GM23338 (cell line): ENCODE measurements at regions not wholly inside any gene's neighbourhood (a gene's known extent, or its start where the extent isn't known, plus 50 kb on each side); places are given as distances from the start of the nearest gene placed in this dataset.
A peak's percentile ranks its signal among the peaks of the same experiment; 100 is the strongest.

ENCODE experiments used
- ATAC-seq: fragments of 200-7000 bp; cut with Tn5 transposase; 3 replicates; pipeline ENCODE4 v1.9.1; 2020
- DNase-seq: peaks from one replicate; pipeline ENCODE4 v3.0.0-alpha.2; 2015; ENCODE audit warnings: low spot score
- H2AFZ ChIP-seq: fragments of 200-600 bp; sonication (generic); 2 replicates; pipeline ENCODE4 v1.8.0; 2016; ENCODE audit warnings: antibody characterized with exemption, mild to moderate bottlenecking, moderate library complexity
- H3F3A ChIP-seq: fragments of 200-600 bp; sonication (generic); replicated peaks from 2 replicates; pipeline ENCODE4 v1.8.0; 2017; ENCODE audit warnings: antibody characterized with exemption, mixed run types, low read depth
- H3K27ac ChIP-seq: fragments of 200-600 bp; sonication (generic); 2 replicates; pipeline ENCODE4 v1.6.1; 2016; ENCODE audit warnings: low read depth
- H3K27me3 ChIP-seq: fragments of 200-600 bp; sonication (generic); 2 replicates; pipeline ENCODE4 v1.8.0; 2016; ENCODE audit warnings: mild to moderate bottlenecking, mixed run types, moderate library complexity; ENCODE audit not compliant: insufficient read depth
- H3K36me3 ChIP-seq: fragments of 200-600 bp; sonication (generic); 2 replicates; pipeline ENCODE4 v1.8.0; 2016; ENCODE audit warnings: mild to moderate bottlenecking; ENCODE audit not compliant: insufficient read depth
- H3K4me1 ChIP-seq: fragments of 200-600 bp; sonication (generic); 2 replicates; pipeline ENCODE4 v1.8.0; 2016; ENCODE audit warnings: mild to moderate bottlenecking, moderate library complexity; ENCODE audit not compliant: insufficient read depth
- H3K4me2 ChIP-seq: fragments of 200-600 bp; sonication (generic); 2 replicates; pipeline ENCODE4 v1.7.1; 2017; ENCODE audit warnings: mixed run types
- H3K4me3 ChIP-seq: fragments of 200-600 bp; sonication (generic); 2 replicates; pipeline ENCODE4 v1.6.1; 2016; ENCODE audit warnings: mixed run types
- H3K79me2 ChIP-seq: fragments of 200-600 bp; sonication (generic); replicated peaks from 2 replicates; pipeline ENCODE4 v1.8.0; 2017; ENCODE audit warnings: mild to moderate bottlenecking; ENCODE audit not compliant: insufficient read depth
- H3K9me2 ChIP-seq: fragments of 200-600 bp; sonication (generic); 2 replicates; pipeline ENCODE4 v1.8.0; 2017; ENCODE audit not compliant: insufficient read depth
- H4K20me1 ChIP-seq: fragments of 200-600 bp; sonication (generic); replicated peaks from 2 replicates; pipeline ENCODE4 v1.8.0; 2017; ENCODE audit warnings: mild to moderate bottlenecking; ENCODE audit not compliant: insufficient read depth
- H3K27ac Mint-ChIP-seq: 2 replicates; pipeline ENCODE4 v1.8.0; 2020; ENCODE audit warnings: inconsistent platforms, mild to moderate bottlenecking, moderate library complexity, mixed read lengths
- H3K27me3 Mint-ChIP-seq: 3 replicates; pipeline ENCODE4 v1.8.0; 2022; ENCODE audit warnings: low read depth, mild to moderate bottlenecking, moderate library complexity, mixed read lengths, inconsistent platforms; ENCODE audit not compliant: insufficient read depth, poor library complexity
- H3K36me3 Mint-ChIP-seq: 3 replicates; pipeline ENCODE4 v1.8.0; 2021; ENCODE audit warnings: low read depth, mild to moderate bottlenecking, inconsistent platforms, moderate library complexity, mixed read lengths
- H3K4me1 Mint-ChIP-seq: 3 replicates; pipeline ENCODE4 v1.8.0; 2020; ENCODE audit warnings: mild to moderate bottlenecking, inconsistent platforms, mixed read lengths
- H3K4me3 Mint-ChIP-seq: 3 replicates; pipeline ENCODE4 v1.8.0; 2021; ENCODE audit warnings: moderate library complexity, mild to moderate bottlenecking, inconsistent platforms, mixed read lengths
- H3K9me3 Mint-ChIP-seq: 3 replicates; pipeline ENCODE4 v1.8.0; 2020; ENCODE audit warnings: moderate library complexity, mild to moderate bottlenecking, inconsistent platforms, mixed read lengths
- ETS1 ChIP-seq: IDR thresholded peaks from 2 replicates; pipeline ENCODE4 v1.6.1; 2016; ENCODE audit warnings: antibody characterized with exemption
- REST ChIP-seq: IDR thresholded peaks from one replicate; pipeline ENCODE4 v1.6.1; 2018; ENCODE audit warnings: antibody characterized with exemption; ENCODE audit not compliant: unreplicated experiment
- ZNF462 ChIP-seq: fragments of 250-450 bp; sonication (Bioruptor Pico); IDR thresholded peaks from 2 replicates; pipeline ENCODE4 v1.5.0; 2020; ENCODE audit warnings: mild to moderate bottlenecking, moderate library complexity

GRCh38 chr18:51275712-51276476 lies 78.4 kb upstream of the MEX3C start:
- DNase-seq (no peak), ATAC-seq (no peak)
- H3K4me1 ChIP-seq = peaks cover 26% of the 10 kb centered on the region
- H3K79me2 ChIP-seq = no peaks in the 10 kb centered on the region
- H3K9me2 ChIP-seq = peaks cover 7% of the 10 kb centered on the region; the same call in 1 of the 2 replicates
- no peaks in the 10 kb centered on the region for H3K27me3 ChIP-seq
- no peaks in the 10 kb centered on the region; the same call in 2 of the 3 replicates for H3K36me3 Mint-ChIP-seq
- TF ChIP-seq ETS1 (no peak), ZNF462 (CRISPR knock-in tag) (no peak), REST (no peak)
- no peak overlapping the region for H2AFZ ChIP-seq
- H3K27ac Mint-ChIP-seq = peak overlapping the region; percentile 67; the same call in 1 of the 2 replicates
- H4K20me1 ChIP-seq = no peaks in the 10 kb centered on the region
- peaks cover 2% of the 10 kb centered on the region; the same call in 2 of the 3 replicates for H3K9me3 Mint-ChIP-seq
- H3K36me3 ChIP-seq = no peaks in the 10 kb centered on the region
- H3K27ac ChIP-seq = no peak overlapping the region
- H3K4me2 ChIP-seq = no peak overlapping the region
- no peaks in the 10 kb centered on the region for H3K27me3 Mint-ChIP-seq
- H3F3A ChIP-seq = no peaks in the 10 kb centered on the region
- no peak overlapping the region for H3K4me3 ChIP-seq
- H3K4me1 Mint-ChIP-seq = peaks cover 36% of the 10 kb centered on the region
- no peak overlapping the region for H3K4me3 Mint-ChIP-seq
